ENCODE measurements at regions not wholly inside any gene's neighbourhood (a gene's known extent, or its start where the extent isn't known, plus 50 kb on each side); places are given as distances from the start of the nearest gene placed in this dataset.

- Histone ChIP-seq H3K4me3 (no peak overlapping the region), H3K9me3 (ENCODE audit: control insufficient read depth in 4 of 4, insufficient read depth in 3 of 4, low read length in 3 of 4) (peaks cover 0 to 17% (median 7%) of the 10 kb centered on the region in 4 donors), H3K27me3 (ENCODE audit: control insufficient read depth in 3 of 3, insufficient read depth in 3 of 3, low read length in 2 of 3) (no peaks in the 10 kb centered on the region), H3K27ac (ENCODE audit: low read depth in 1 of 2, low read length in 1 of 2) (no peak overlapping the region), H3K36me3 (ENCODE audit: control insufficient read depth in 4 of 4, insufficient read depth in 4 of 4, low read length in 4 of 4) (no peaks in the 10 kb centered on the region), H3K4me1 (ENCODE audit: control insufficient read depth in 5 of 5, insufficient read depth in 5 of 5, low read length in 5 of 5) (no peaks in the 10 kb centered on the region), H3K9ac (ENCODE audit: insufficient read depth in 1 of 2, low read length in 2 of 2) (no peak overlapping the region)
- no peak for DNase-seq
- no peak for ATAC-seq (ENCODE audit: insufficient read depth, low FRiP score)
- TF ChIP-seq CTCF (IDR thresholded peaks at IDR 0.05; ENCODE audit: control extremely low read depth, extremely low read depth), result no peak
- 76 to 80% methylated on average over 16 of the region's 16 CpGs for WGBS, 2 donors
These were observed 126.2 kb upstream of the ZDHHC15 start for GRCh38 chrX:75648803-75649588.

GRCh38 chrX:75642811-75643361 lies 120.0 kb upstream of the ZDHHC15 start:
- Histone ChIP-seq H3K4me1 (ENCODE audit: control insufficient read depth in 5 of 5, insufficient read depth in 5 of 5, low read length in 5 of 5) (no peaks in the 10 kb centered on the region), H3K9ac (ENCODE audit: insufficient read depth in 1 of 2, low read length in 2 of 2) (no peak overlapping the region), H3K9me3 (ENCODE audit: control insufficient read depth in 4 of 4, insufficient read depth in 3 of 4, low read length in 3 of 4) (peaks cover 0 to 6% (median 0%) of the 10 kb centered on the region in 4 donors), H3K27ac (ENCODE audit: low read depth in 1 of 2, low read length in 1 of 2) (no peak overlapping the region), H3K36me3 (ENCODE audit: control insufficient read depth in 4 of 4, insufficient read depth in 4 of 4, low read length in 4 of 4) (no peaks in the 10 kb centered on the region), H3K27me3 (ENCODE audit: control insufficient read depth in 3 of 3, insufficient read depth in 3 of 3, low read length in 2 of 3) (no peaks in the 10 kb centered on the region), H3K4me3 (no peak overlapping the region)
- WGBS, 2 donors, result 70 to 95% methylated on average over 3 of the region's 3 CpGs
- TF ChIP-seq CTCF (IDR thresholded peaks at IDR 0.05; ENCODE audit: control extremely low read depth, extremely low read depth), result no peak
- DNase-seq (no peak), ATAC-seq (ENCODE audit: insufficient read depth, low FRiP score) (no peak)

DNA sequence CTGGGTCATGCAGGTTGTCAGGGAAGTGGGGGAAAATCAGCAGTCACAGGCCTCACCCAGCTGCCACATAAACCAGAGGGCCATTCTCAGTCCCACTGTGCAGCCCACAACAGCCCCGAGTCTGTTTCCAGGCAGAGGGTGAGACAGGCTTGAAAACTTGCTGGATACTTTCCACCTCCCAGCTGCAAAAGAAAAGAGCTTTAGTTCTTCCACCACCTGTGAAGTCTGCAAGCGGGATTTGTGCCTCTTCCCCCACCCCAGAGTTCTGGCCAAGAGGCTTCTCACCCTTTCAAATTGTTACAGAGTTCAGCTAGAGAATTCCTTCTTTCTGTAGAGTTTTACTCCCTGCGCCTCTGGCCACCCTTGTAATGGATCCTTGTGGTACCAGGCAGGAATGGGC lies 115.5 kb upstream of the ZDHHC15 start:
- H3K4me1 ChIP-seq (ENCODE audit: control insufficient read depth in 5 of 5, insufficient read depth in 5 of 5, low read length in 5 of 5), result no peaks in the 10 kb centered on the region
- H3K9ac ChIP-seq (ENCODE audit: insufficient read depth in 1 of 2, low read length in 2 of 2), result no peak overlapping the region
- no peak overlapping the region for H3K27ac ChIP-seq (ENCODE audit: low read depth in 1 of 2, low read length in 1 of 2)
- no peak for DNase-seq
- ATAC-seq (ENCODE audit: insufficient read depth, low FRiP score), result no peak
- no peak for TF ChIP-seq CTCF (IDR thresholded peaks at IDR 0.05; ENCODE audit: control extremely low read depth, extremely low read depth)
- H3K36me3 ChIP-seq (ENCODE audit: control insufficient read depth in 4 of 4, insufficient read depth in 4 of 4, low read length in 4 of 4), result no peaks in the 10 kb centered on the region
- H3K27me3 ChIP-seq (ENCODE audit: control insufficient read depth in 3 of 3, insufficient read depth in 3 of 3, low read length in 2 of 3), result no peaks in the 10 kb centered on the region
- H3K9me3 ChIP-seq (ENCODE audit: control insufficient read depth in 4 of 4, insufficient read depth in 3 of 4, low read length in 3 of 4), result peaks cover 0 to 6% (median 0%) of the 10 kb centered on the region in 4 donors
- H3K4me3 ChIP-seq, result no peak overlapping the region
- WGBS, 2 donors, result 69 to 71% methylated on average over 3 of the region's 3 CpGs
